H1 (cell line): ENCODE measurements at regions not wholly inside any gene's neighbourhood (a gene's known extent, or its start where the extent isn't known, plus 50 kb on each side); places are given as distances from the start of the nearest gene placed in this dataset.
A peak's percentile ranks its signal among the peaks of the same experiment; 100 is the strongest.

Experiments
- CTCF ChIA-PET: fragments of 300-600 bp; sonication (Branson Sonifier 250); formaldehyde crosslinking; loops from one replicate; lab custom pipeline; 2021; ENCODE audit not compliant: partially characterized antibody; lab: Charles Lee
- POLR2A ChIA-PET: fragments of 300-600 bp; sonication (Branson Sonifier 250); formaldehyde crosslinking; loops from one replicate; lab custom pipeline; 2021; ENCODE audit warnings: inconsistent platforms; ENCODE audit not compliant: partially characterized antibody; lab: Charles Lee
- DNase-seq, 2 experiments: peaks; one replicate each; pipeline versions ENCODE4 v3.0.0 to v3.0.0-alpha.2; 2010 to 2022; ENCODE audit warnings: low spot score in 2 of 2, low read depth in 1 of 2, mixed read lengths in 1 of 2
- FAIRE-seq: peaks from 2 replicates; lab custom pipeline; 2011; peaks lifted over from hg19 to GRCh38; lab: Jason Lieb, UNC
- H2AFZ ChIP-seq: 2 replicates; pipeline ENCODE4 v1.8.1; 2012; ENCODE audit warnings: low read length, inconsistent platforms
- H2AK5ac ChIP-seq: 2 replicates; pipeline ENCODE4 v1.6.1; 2013; ENCODE audit warnings: low read depth, low read length
- H2BK120ac ChIP-seq: replicated peaks from 2 replicates; pipeline ENCODE3; 2013; ENCODE audit warnings: low read depth, low read length, inconsistent platforms
- H2BK12ac ChIP-seq: 2 replicates; pipeline ENCODE4 v1.6.1; 2013; ENCODE audit warnings: low read depth, low read length
- H2BK15ac ChIP-seq: 2 replicates; pipeline ENCODE4 v1.6.1; 2013; ENCODE audit warnings: low read length
- H2BK20ac ChIP-seq: 2 replicates; pipeline ENCODE4 v1.6.1; 2013; ENCODE audit warnings: low read length
- H2BK5ac ChIP-seq: 2 replicates; pipeline ENCODE4 v1.6.1; 2013; ENCODE audit warnings: low read depth, low read length
- H3K14ac ChIP-seq: 2 replicates; pipeline ENCODE4 v1.6.1; 2013; ENCODE audit warnings: inconsistent platforms; ENCODE audit not compliant: insufficient read length
- H3K18ac ChIP-seq: 2 replicates; pipeline ENCODE4 v1.6.1; 2013; ENCODE audit warnings: low read length; ENCODE audit errors: extremely low read depth
- H3K23ac ChIP-seq: 2 replicates; pipeline ENCODE4 v1.6.1; 2013; ENCODE audit warnings: inconsistent platforms; ENCODE audit not compliant: insufficient read length
- H3K23me2 ChIP-seq: 2 replicates; pipeline ENCODE4 v1.6.1; 2013; ENCODE audit warnings: low read depth, low read length
- H3K27ac ChIP-seq: 2 replicates; pipeline ENCODE4 v1.6.1; 2011; ENCODE audit warnings: low read depth, low read length, inconsistent platforms
- H3K27me3 ChIP-seq, 4 experiments: replicated peaks in 1 of 4; 1 replicate in 1 of 4; 2 replicates in 3 of 4; pipeline versions ENCODE4 v1.6.1 to v1.8.1; 2011 to 2013; ENCODE audit warnings: low read length in 3 of 4, mild to moderate bottlenecking in 3 of 4, inconsistent platforms in 2 of 4, mixed read lengths in 2 of 4, moderate library complexity in 1 of 4; ENCODE audit not compliant: control insufficient read depth in 3 of 4, insufficient read depth in 3 of 4; ENCODE audit errors: extremely low read depth in 1 of 4
- H3K36me3 ChIP-seq, 4 experiments: 2 replicates each; pipeline versions ENCODE4 v1.6.1 to v1.8.1; 2011 to 2013; ENCODE audit warnings: mild to moderate bottlenecking in 4 of 4, low read length in 3 of 4, moderate library complexity in 2 of 4, control low read depth in 1 of 4, inconsistent platforms in 1 of 4; ENCODE audit not compliant: insufficient read depth in 4 of 4, control insufficient read depth in 2 of 4
- H3K4ac ChIP-seq: replicated peaks from 2 replicates; pipeline ENCODE3; 2013; ENCODE audit warnings: low read length, low read depth, mixed read lengths, inconsistent platforms; ENCODE audit not compliant: insufficient read length
- H3K4me1 ChIP-seq, 4 experiments: replicated peaks in 1 of 4; 1 replicate in 1 of 4; 2 replicates in 3 of 4; pipeline versions ENCODE4 v1.6.1 to v1.8.1; 2011 to 2013; ENCODE audit warnings: low read length in 3 of 4, inconsistent platforms in 2 of 4, mixed read lengths in 1 of 4; ENCODE audit not compliant: insufficient read depth in 4 of 4, control insufficient read depth in 3 of 4
- H3K4me2 ChIP-seq, 2 experiments: 2 replicates each; pipeline versions ENCODE4 v1.6.1 to v1.8.1; 2011 to 2013; ENCODE audit warnings: low read depth in 2 of 2, low read length in 2 of 2, control low read depth in 1 of 2, inconsistent platforms in 1 of 2, mild to moderate bottlenecking in 1 of 2; ENCODE audit not compliant: insufficient read depth in 1 of 2
- H3K4me3 ChIP-seq, 4 experiments: fragments of 200-600, 300-600 bp in 1 of 4; sonication (generic), shearing (Covaris generic), sonication (Bioruptor Twin) in 1 of 4; 2 replicates each; pipeline versions ENCODE4 v1.5.1 to v1.8.1; 2011 to 2016; ENCODE audit warnings: low read length in 4 of 4, low read depth in 3 of 4, control low read depth in 2 of 4, inconsistent platforms in 2 of 4, mild to moderate bottlenecking in 2 of 4, mixed read lengths in 1 of 4, moderate library complexity in 1 of 4; ENCODE audit not compliant: insufficient read depth in 2 of 4; ENCODE audit errors: extremely low read depth in 1 of 4
- H3K56ac ChIP-seq: replicated peaks from 2 replicates; pipeline ENCODE3; 2013; ENCODE audit warnings: low read depth, mild to moderate bottlenecking, mixed read lengths, low read length, inconsistent platforms; ENCODE audit not compliant: insufficient read length
- H3K79me1 ChIP-seq: 2 replicates; pipeline ENCODE4 v1.6.1; 2013; ENCODE audit warnings: low read depth, low read length, control low read depth
- H3K79me2 ChIP-seq, 2 experiments: 2 replicates each; pipeline versions ENCODE4 v1.6.1 to v1.8.1; 2012 to 2013; ENCODE audit warnings: low read length in 2 of 2, mild to moderate bottlenecking in 2 of 2, inconsistent platforms in 1 of 2; ENCODE audit not compliant: insufficient read depth in 2 of 2, control insufficient read depth in 1 of 2
- H3K9ac ChIP-seq, 4 experiments: replicated peaks in 1 of 4; 1 replicate in 1 of 4; 2 replicates in 3 of 4; pipeline versions ENCODE4 v1.6.1 to v1.8.1; 2011 to 2013; ENCODE audit warnings: low read depth in 3 of 4, low read length in 3 of 4, control low read depth in 2 of 4, mild to moderate bottlenecking in 2 of 4, moderate library complexity in 2 of 4, inconsistent platforms in 1 of 4; ENCODE audit errors: extremely low read depth in 1 of 4
- H3K9me3 ChIP-seq, 2 experiments: 2 replicates each; pipeline versions ENCODE4 v1.6.1 to v1.8.1; 2012 to 2013; ENCODE audit warnings: mild to moderate bottlenecking in 2 of 2, moderate library complexity in 2 of 2, control low read depth in 1 of 2, inconsistent platforms in 1 of 2, low read depth in 1 of 2, low read length in 1 of 2, mixed read lengths in 1 of 2; ENCODE audit not compliant: insufficient read depth in 2 of 2
- H4K20me1 ChIP-seq, 2 experiments: replicated peaks in 1 of 2; 2 replicates each; pipeline versions ENCODE3 to v1.8.1; 2011 to 2013; ENCODE audit warnings: inconsistent platforms in 2 of 2, low read length in 2 of 2, mild to moderate bottlenecking in 1 of 2; ENCODE audit not compliant: insufficient read depth in 2 of 2, control insufficient read depth in 1 of 2
- H4K5ac ChIP-seq: 2 replicates; pipeline ENCODE4 v1.6.1; 2013; ENCODE audit warnings: low read length, low read depth, mixed read lengths, inconsistent platforms; ENCODE audit not compliant: insufficient read length
- H4K8ac ChIP-seq: 2 replicates; pipeline ENCODE4 v1.8.0; 2013; ENCODE audit warnings: mild to moderate bottlenecking, moderate library complexity, low read length, inconsistent platforms; ENCODE audit not compliant: insufficient read depth; ENCODE audit errors: extremely low read depth
- H4K91ac ChIP-seq: replicated peaks from 2 replicates; pipeline ENCODE3; 2013; ENCODE audit warnings: low read length, mixed read lengths, inconsistent platforms; ENCODE audit not compliant: insufficient read length
- BCL11A ChIP-seq, 2 experiments: IDR thresholded peaks; one replicate each; pipeline ENCODE4 v1.6.1; 2011; ENCODE audit warnings: low read depth in 2 of 2, low read length in 2 of 2, mild to moderate bottlenecking in 2 of 2
- CHD1 ChIP-seq: IDR thresholded peaks from 2 replicates; pipeline ENCODE4 v1.6.1; 2012; ENCODE audit warnings: low read depth, low read length, improper control_type of control experiment
- CHD2 ChIP-seq: IDR thresholded peaks from 2 replicates; pipeline ENCODE4 v1.6.1; 2012; ENCODE audit warnings: low read length, improper control_type of control experiment
- CREB1 ChIP-seq: IDR thresholded peaks from 2 replicates; pipeline ENCODE4 v1.6.1; 2012; ENCODE audit warnings: inconsistent platforms
- CTBP2 ChIP-seq: IDR thresholded peaks from 2 replicates; pipeline ENCODE4 v1.7.0; 2011; ENCODE audit warnings: borderline replicate concordance, mild to moderate bottlenecking, moderate library complexity, mixed read lengths, low read length; ENCODE audit not compliant: insufficient read depth, insufficient read length
- FOSL1 ChIP-seq: IDR thresholded peaks from 2 replicates; pipeline ENCODE4 v1.6.1; 2011; ENCODE audit warnings: mild to moderate bottlenecking, low read depth, low read length, moderate library complexity; ENCODE audit not compliant: insufficient read depth
- GTF2F1 ChIP-seq: IDR thresholded peaks from 2 replicates; pipeline ENCODE4 v1.6.1; 2012; ENCODE audit warnings: low read depth, low read length, improper control_type of control experiment, borderline replicate concordance
- JUND ChIP-seq: IDR thresholded peaks from 2 replicates; pipeline ENCODE4 v1.6.1; 2011; ENCODE audit warnings: mild to moderate bottlenecking, improper control_type of control experiment, low read length
- MAFK ChIP-seq: IDR thresholded peaks from 2 replicates; pipeline ENCODE4 v1.6.1; 2012; ENCODE audit warnings: low read depth, mild to moderate bottlenecking, improper control_type of control experiment, low read length
- NANOG ChIP-seq: IDR thresholded peaks from 2 replicates; pipeline ENCODE4 v1.6.1; 2011; ENCODE audit warnings: low read length, low read depth, mild to moderate bottlenecking, inconsistent platforms; ENCODE audit not compliant: insufficient read depth, poor library complexity, severe bottlenecking
- RBBP5 ChIP-seq: IDR thresholded peaks from 2 replicates; pipeline ENCODE4 v1.7.1; 2012; ENCODE audit warnings: low read depth, mild to moderate bottlenecking, inconsistent platforms, low read length, moderate library complexity, borderline replicate concordance
- SP1 ChIP-seq: IDR thresholded peaks from 2 replicates; pipeline ENCODE4 v1.6.1; 2011; ENCODE audit warnings: low read depth, low read length
- SP2 ChIP-seq: IDR thresholded peaks from 2 replicates; pipeline ENCODE4 v1.6.1; 2012; ENCODE audit warnings: mild to moderate bottlenecking, low read length, inconsistent platforms
- SP4 ChIP-seq: IDR thresholded peaks from 2 replicates; pipeline ENCODE4 v1.6.1; 2012; ENCODE audit warnings: low read length, inconsistent platforms
- TAF7 ChIP-seq: optimal IDR thresholded peaks from 2 replicates; pipeline ENCODE3; 2011; ENCODE audit warnings: low read depth, mild to moderate bottlenecking, inconsistent platforms, low read length, moderate library complexity, borderline replicate concordance
- WGBS, 2 experiments: shearing (Covaris generic) in 1 of 2; methylation state at CpG; one replicate each; pipeline versions ENCODE4 v1.1.6 to v1.1.7; 2013 to 2015; ENCODE audit warnings: low lambda C conversion rate in 2 of 2, mixed read lengths in 2 of 2, inconsistent platforms in 1 of 2, low coverage in 1 of 2, missing lambda C conversion rate in 1 of 2; ENCODE audit not compliant: insufficient replicate concordance in 2 of 2, insufficient coverage in 1 of 2, insufficient read length in 1 of 2; ENCODE audit errors: extremely low coverage in 1 of 2, missing lambda C conversion rate in 1 of 2; 5-methylcytosine and 5-hydroxymethylcytosine counted together
- TF ChIP-seq, protein P1 (sequence below): IDR thresholded peaks from 2 replicates; pipeline ENCODE4 v1.6.1; 2011; ENCODE audit warnings: low read depth, mild to moderate bottlenecking, low read length; ENCODE audit not compliant: insufficient read depth

DNA sequence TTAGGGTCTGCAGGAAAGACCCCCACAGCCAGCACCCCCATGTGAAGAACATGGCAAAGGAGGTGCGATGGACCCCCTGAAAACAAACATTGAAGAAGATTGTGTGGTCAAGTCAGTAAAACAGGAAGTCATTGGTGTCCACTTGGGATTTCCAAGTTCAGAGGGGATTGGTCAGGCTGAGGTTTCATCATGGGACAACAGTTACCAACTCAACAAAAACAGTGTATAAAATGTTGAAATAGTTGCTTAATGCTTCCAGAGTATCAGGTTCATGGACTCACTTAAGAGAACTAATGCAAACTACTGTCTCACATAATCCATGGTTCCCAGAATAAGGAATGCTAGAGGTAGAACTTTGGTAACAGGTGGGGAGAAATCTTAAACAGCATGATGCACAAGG lies 115.8 kb downstream of the RBMY1A1 start:
- Histone ChIP-seq H3K36me3 (no peaks in the 10 kb centered on the region), H3K18ac (no peak overlapping the region), H2BK5ac (no peak overlapping the region), H2BK12ac (no peak overlapping the region), H4K8ac (no peak overlapping the region), H2BK20ac (no peak overlapping the region), H3K9ac (no peak overlapping the region), H3K79me1 (no peaks in the 10 kb centered on the region), H4K20me1 (no peaks in the 10 kb centered on the region), H3K4ac (no peak overlapping the region), H3K27ac (no peak overlapping the region), H3K27me3 (no peaks in the 10 kb centered on the region), H2BK15ac (no peak overlapping the region), H3K23ac (no peak overlapping the region), H4K91ac (no peak overlapping the region), H3K56ac (no peak overlapping the region), H2AK5ac (no peak overlapping the region), H3K4me2 (no peak overlapping the region), H3K14ac (no peak overlapping the region), H3K9me3 (peaks cover 4 to 5% of the 10 kb centered on the region in 2 experiments; a peak in 1 of 4 replicates), H3K4me1 (no peaks in the 10 kb centered on the region), H4K5ac (no peak overlapping the region), H3K79me2 (no peaks in the 10 kb centered on the region), H3K23me2 (no peaks in the 10 kb centered on the region), H3K4me3 (no peak overlapping the region), H2BK120ac (no peak overlapping the region), H2AFZ (no peak overlapping the region)
- no CpG with 5 or more reads among the region's 1 CpG for WGBS, 2 experiments
- ChIA-PET POLR2A (no interaction called here), CTCF (no interaction called here)
- DNase-seq (no peak), FAIRE-seq (peak; percentile 63)
- TF ChIP-seq SP2 (no peak), TAF7 (no peak), NANOG (no peak), JUND (no peak), CTBP2 (no peak), CHD2 (no peak), MAFK (no peak), SP1 (no peak), BCL11A (IDR thresholded peaks at IDR 0.05; ENCODE audit: low read depth in 2 of 2, low read length in 2 of 2) (no peak), FOSL1 (no peak), CREB1 (no peak), GTF2F1 (no peak), RBBP5 (no peak), CHD1 (no peak), SP4 (no peak)
- TF ChIP-seq, protein P1, sequence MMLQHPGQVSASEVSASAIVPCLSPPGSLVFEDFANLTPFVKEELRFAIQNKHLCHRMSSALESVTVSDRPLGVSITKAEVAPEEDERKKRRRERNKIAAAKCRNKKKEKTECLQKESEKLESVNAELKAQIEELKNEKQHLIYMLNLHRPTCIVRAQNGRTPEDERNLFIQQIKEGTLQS, result no peak
